Activated naive CD8-positive, alpha-beta T cell treated with anti-CD3 and anti-CD28 coated beads, Interleukin-2, amount 10 ng/mL, durations not matched to agents 7 days and 5 days (primary cell): ENCODE measurements at regions not wholly inside any gene's neighbourhood (a gene's known extent, or its start where the extent isn't known, plus 50 kb on each side); places are given as distances from the start of the nearest gene placed in this dataset.

Source experiments
- ATAC-seq: fragments of 150-1000 bp; cut with Tn5 transposase; one replicate; pipeline ENCODE4 v1.10.0; 2021; ENCODE audit warnings: low read depth, moderate library complexity
- POLR2A ChIA-PET: fragments of 350-600 bp; sonication (Branson Sonifier 250); formaldehyde crosslinking; loops from one replicate; lab custom pipeline; 2021; ENCODE audit warnings: antibody characterized with exemption; lab: Charles Lee
- DNase-seq: peaks from one replicate; pipeline ENCODE4 v3.0.0; 2021
- H3K27ac Mint-ChIP-seq: one replicate; pipeline ENCODE4 v1.8.0; 2022; ENCODE audit warnings: mild to moderate bottlenecking, mixed read lengths
- H3K27me3 Mint-ChIP-seq: one replicate; pipeline ENCODE4 v1.8.0; 2022; ENCODE audit warnings: mild to moderate bottlenecking, moderate library complexity, mixed read lengths
- H3K36me3 Mint-ChIP-seq: one replicate; pipeline ENCODE4 v1.8.0; 2021; ENCODE audit warnings: mild to moderate bottlenecking, mixed read lengths
- H3K4me1 Mint-ChIP-seq: one replicate; pipeline ENCODE4 v1.8.0; 2021; ENCODE audit warnings: mixed read lengths
- H3K4me3 Mint-ChIP-seq: one replicate; pipeline ENCODE4 v1.8.0; 2022; ENCODE audit warnings: mild to moderate bottlenecking, moderate library complexity, mixed read lengths
- H3K9me3 Mint-ChIP-seq: one replicate; pipeline ENCODE4 v1.8.0; 2021; ENCODE audit warnings: mixed read lengths

GRCh38 chr12:76611533-76611932, 52.0 kb upstream of the OSBPL8 start:
- H3K27me3 Mint-ChIP-seq = peaks cover 6% of the 10 kb centered on the region
- POLR2A ChIA-PET = no interaction called here
- no peak for ATAC-seq
- DNase-seq = no peak
- H3K4me1 Mint-ChIP-seq = no peaks in the 10 kb centered on the region
- no peak overlapping the region for H3K27ac Mint-ChIP-seq
- H3K4me3 Mint-ChIP-seq = no peak overlapping the region
- no peaks in the 10 kb centered on the region for H3K9me3 Mint-ChIP-seq
- H3K36me3 Mint-ChIP-seq = no peaks in the 10 kb centered on the region

DNA sequence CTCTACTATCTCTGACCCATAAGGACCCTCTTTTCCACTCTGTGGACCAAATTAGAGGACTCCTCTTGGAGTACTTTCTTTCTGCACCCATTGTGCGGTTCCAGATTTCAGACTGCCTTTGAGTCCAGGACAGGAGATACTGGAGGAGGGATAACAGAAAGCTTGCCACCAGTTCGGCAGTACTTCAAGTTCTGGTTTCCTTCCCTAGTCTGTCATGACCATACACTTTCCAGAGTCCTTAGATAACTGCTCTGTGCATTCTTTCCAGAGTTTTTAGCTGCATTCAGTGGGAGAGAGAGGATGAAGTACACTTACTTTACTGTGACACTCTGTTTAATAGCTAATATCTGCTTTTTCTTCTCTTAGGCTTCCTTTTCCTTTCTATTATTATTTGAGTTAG, 54.8 kb upstream of the OSBPL8 start:
- Mint-ChIP-seq H3K4me1 (no peaks in the 10 kb centered on the region), H3K27ac (no peak overlapping the region), H3K36me3 (no peaks in the 10 kb centered on the region), H3K4me3 (no peak overlapping the region), H3K9me3 (no peaks in the 10 kb centered on the region), H3K27me3 (peaks cover 12% of the 10 kb centered on the region)
- POLR2A ChIA-PET = no interaction called here
- no peak for ATAC-seq
- no peak for DNase-seq

- no peak overlapping the region for H3K4me3 Mint-ChIP-seq
- H3K27ac Mint-ChIP-seq = no peak overlapping the region
- no peaks in the 10 kb centered on the region for H3K9me3 Mint-ChIP-seq
- DNase-seq (no peak), ATAC-seq (no peak)
- POLR2A ChIA-PET = no interaction called here
- peaks cover 8% of the 10 kb centered on the region for H3K27me3 Mint-ChIP-seq
- no peaks in the 10 kb centered on the region for H3K4me1 Mint-ChIP-seq
- no peaks in the 10 kb centered on the region for H3K36me3 Mint-ChIP-seq
Measured at GRCh38 chr12:76618031-76618430, 58.5 kb upstream of the OSBPL8 start.

DNA sequence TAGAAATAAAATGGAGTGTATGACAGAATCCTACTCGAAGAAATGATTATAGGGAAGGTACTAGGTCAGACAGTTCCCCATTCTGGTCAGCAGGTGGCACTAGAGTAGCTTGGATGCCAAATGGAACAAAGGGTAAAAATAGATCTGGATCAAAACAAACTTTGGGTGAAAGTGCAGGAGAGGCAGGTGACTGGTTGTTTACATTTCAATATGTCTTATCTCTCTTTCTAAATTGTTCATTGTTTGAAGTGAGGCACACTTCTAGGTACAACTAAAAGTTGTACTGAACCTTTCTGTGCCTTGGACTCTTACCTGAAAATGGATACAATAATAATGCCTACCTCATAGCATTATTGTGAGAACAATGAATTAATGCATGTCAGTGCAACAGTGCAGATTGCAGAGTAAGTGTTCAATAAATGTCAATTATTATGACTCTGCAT, 62.0 kb upstream of the OSBPL8 start:
- Mint-ChIP-seq H3K4me1 (no peaks in the 10 kb centered on the region), H3K27me3 (peaks cover 6% of the 10 kb centered on the region), H3K36me3 (no peaks in the 10 kb centered on the region), H3K9me3 (no peaks in the 10 kb centered on the region), H3K27ac (no peak overlapping the region), H3K4me3 (no peak overlapping the region)
- DNase-seq (peak; percentile 43), ATAC-seq (peak; percentile 60)
- POLR2A ChIA-PET = no interaction called here

- POLR2A ChIA-PET = no interaction called here
- no peak for ATAC-seq
- Mint-ChIP-seq H3K9me3 (no peaks in the 10 kb centered on the region), H3K27ac (no peak overlapping the region), H3K4me3 (no peak overlapping the region), H3K36me3 (no peaks in the 10 kb centered on the region), H3K27me3 (peaks cover 4% of the 10 kb centered on the region), H3K4me1 (no peaks in the 10 kb centered on the region)
- DNase-seq = no peak
Measured at GRCh38 chr12:76622351-76622750, 62.8 kb upstream of the OSBPL8 start.

- no peaks in the 10 kb centered on the region for H3K4me1 Mint-ChIP-seq
- no peaks in the 10 kb centered on the region for H3K36me3 Mint-ChIP-seq
- H3K9me3 Mint-ChIP-seq = no peaks in the 10 kb centered on the region
- H3K27ac Mint-ChIP-seq = no peak overlapping the region
- DNase-seq = no peak
- POLR2A ChIA-PET = no interaction called here
- H3K27me3 Mint-ChIP-seq = peaks cover 3% of the 10 kb centered on the region
- no peak overlapping the region for H3K4me3 Mint-ChIP-seq
- no peak for ATAC-seq
Measured at GRCh38 chr12:76622915-76623314, 63.3 kb upstream of the OSBPL8 start.

GRCh38 chr12:76623931-76624330, 64.4 kb upstream of the OSBPL8 start:
- POLR2A ChIA-PET = no interaction called here
- Mint-ChIP-seq H3K27ac (no peak overlapping the region), H3K4me3 (no peak overlapping the region), H3K4me1 (no peaks in the 10 kb centered on the region), H3K36me3 (no peaks in the 10 kb centered on the region), H3K27me3 (no peaks in the 10 kb centered on the region), H3K9me3 (no peaks in the 10 kb centered on the region)
- ATAC-seq (no peak), DNase-seq (no peak)

DNA sequence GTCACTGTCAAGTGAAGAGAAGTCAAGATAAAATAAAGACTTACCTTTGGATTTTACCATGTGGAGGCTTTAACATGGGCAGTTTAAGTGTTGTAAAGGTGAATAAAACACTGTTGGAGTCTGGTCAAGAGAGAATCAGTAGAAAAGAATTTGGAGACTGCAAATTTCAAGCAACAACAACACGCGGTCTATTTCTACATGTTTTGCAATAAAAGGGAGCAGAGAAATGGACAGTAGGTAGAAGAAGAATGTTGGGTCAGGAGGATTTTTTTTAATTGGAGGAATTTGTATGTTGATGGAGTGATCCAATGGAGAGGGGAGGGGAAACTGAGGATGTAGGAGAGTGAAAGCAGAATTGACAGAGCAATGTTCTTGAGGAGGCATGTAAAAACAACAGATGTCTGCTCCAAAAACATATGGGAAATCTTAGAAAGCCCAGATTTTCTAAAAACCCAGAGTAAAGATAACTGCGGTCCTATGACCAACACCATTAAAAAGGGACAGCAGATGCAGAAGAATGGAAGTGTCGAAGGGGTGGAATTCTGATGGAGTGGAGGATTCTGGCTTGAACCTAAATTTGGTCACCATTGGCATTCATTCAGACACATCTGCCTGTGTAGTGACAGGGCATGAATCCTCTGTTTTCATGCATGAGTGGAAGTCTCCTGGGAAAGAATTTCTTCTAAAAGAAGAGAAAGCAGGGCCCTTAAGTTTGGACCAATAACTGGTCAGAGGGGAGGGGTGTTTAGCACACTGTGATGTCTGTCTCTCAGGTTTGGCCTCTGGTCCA, 68.0 kb upstream of the OSBPL8 start:
- ATAC-seq (no peak), DNase-seq (no peak)
- Mint-ChIP-seq H3K27me3 (peaks cover 2% of the 10 kb centered on the region), H3K36me3 (no peaks in the 10 kb centered on the region), H3K4me3 (no peak overlapping the region), H3K9me3 (no peaks in the 10 kb centered on the region), H3K4me1 (no peaks in the 10 kb centered on the region), H3K27ac (no peak overlapping the region)
- POLR2A ChIA-PET = no interaction called here

DNA sequence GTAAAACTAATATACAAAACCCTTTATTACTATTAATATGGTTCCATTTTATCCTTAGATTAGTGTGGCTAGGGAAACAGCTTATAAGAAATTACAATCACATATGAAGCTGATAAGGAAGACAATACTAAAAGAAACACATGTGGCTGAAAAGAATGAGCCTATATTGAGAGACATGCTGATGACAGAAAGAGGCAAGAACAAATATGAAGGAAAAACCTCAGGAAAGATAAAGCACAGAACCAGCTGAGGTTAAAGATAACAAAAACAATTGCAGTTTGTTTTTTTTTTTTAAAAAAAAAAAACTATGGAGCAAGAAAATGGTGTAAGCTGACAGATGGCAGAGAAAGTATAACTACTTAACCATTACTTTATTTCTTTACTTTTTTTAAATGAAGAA, 69.2 kb upstream of the OSBPL8 start:
- DNase-seq = no peak
- Mint-ChIP-seq H3K27ac (no peak overlapping the region), H3K27me3 (peaks cover 2% of the 10 kb centered on the region), H3K9me3 (no peaks in the 10 kb centered on the region), H3K36me3 (no peaks in the 10 kb centered on the region), H3K4me3 (no peak overlapping the region), H3K4me1 (no peaks in the 10 kb centered on the region)
- POLR2A ChIA-PET = no interaction called here
- no peak for ATAC-seq

DNA sequence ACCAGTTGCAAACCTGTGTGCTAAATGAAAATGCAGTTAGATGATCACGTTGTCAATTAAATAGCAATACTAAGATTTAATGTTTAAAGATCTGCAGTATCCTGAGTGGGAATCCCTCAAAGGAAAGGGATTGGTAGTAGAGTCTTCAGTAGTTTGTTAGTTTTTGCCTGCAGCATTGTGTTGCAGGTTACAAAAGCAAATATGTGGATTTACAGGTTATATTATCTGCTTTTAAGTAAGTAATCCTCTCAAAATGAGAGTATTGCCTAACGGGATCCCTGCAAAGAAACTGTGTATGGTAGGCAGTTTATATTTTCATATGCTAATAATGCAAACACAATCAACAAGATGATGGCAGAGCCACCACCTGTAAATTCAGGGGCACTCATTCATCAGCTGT, 72.2 kb upstream of the OSBPL8 start:
- Mint-ChIP-seq H3K27me3 (peaks cover 2% of the 10 kb centered on the region), H3K36me3 (no peaks in the 10 kb centered on the region), H3K9me3 (no peaks in the 10 kb centered on the region), H3K4me3 (no peak overlapping the region), H3K27ac (no peak overlapping the region), H3K4me1 (peaks cover 8% of the 10 kb centered on the region)
- DNase-seq (no peak), ATAC-seq (no peak)
- POLR2A ChIA-PET = no interaction called here

GRCh38 chr12:76633415-76633814, 73.8 kb upstream of the OSBPL8 start:
- DNase-seq = no peak
- no peak for ATAC-seq
- no peaks in the 10 kb centered on the region for H3K36me3 Mint-ChIP-seq
- peaks cover 10% of the 10 kb centered on the region for H3K4me1 Mint-ChIP-seq
- no peak overlapping the region for H3K27ac Mint-ChIP-seq
- no peaks in the 10 kb centered on the region for H3K9me3 Mint-ChIP-seq
- H3K27me3 Mint-ChIP-seq = peaks cover 2% of the 10 kb centered on the region
- POLR2A ChIA-PET = no interaction called here
- H3K4me3 Mint-ChIP-seq = no peak overlapping the region

GRCh38 chr12:76634133-76634532, 74.6 kb upstream of the OSBPL8 start:
- DNase-seq = no peak
- POLR2A ChIA-PET = interaction anchor here (0.5 kb wide), 1 partner anchor 164 kb away, joined by 3 read pairs; no protein-coding TSS in a partner anchor
- Mint-ChIP-seq H3K27me3 (peaks cover 2% of the 10 kb centered on the region), H3K36me3 (no peaks in the 10 kb centered on the region), H3K4me1 (peaks cover 12% of the 10 kb centered on the region), H3K9me3 (no peaks in the 10 kb centered on the region), H3K4me3 (no peak overlapping the region), H3K27ac (no peak overlapping the region)
- ATAC-seq = no peak

DNA sequence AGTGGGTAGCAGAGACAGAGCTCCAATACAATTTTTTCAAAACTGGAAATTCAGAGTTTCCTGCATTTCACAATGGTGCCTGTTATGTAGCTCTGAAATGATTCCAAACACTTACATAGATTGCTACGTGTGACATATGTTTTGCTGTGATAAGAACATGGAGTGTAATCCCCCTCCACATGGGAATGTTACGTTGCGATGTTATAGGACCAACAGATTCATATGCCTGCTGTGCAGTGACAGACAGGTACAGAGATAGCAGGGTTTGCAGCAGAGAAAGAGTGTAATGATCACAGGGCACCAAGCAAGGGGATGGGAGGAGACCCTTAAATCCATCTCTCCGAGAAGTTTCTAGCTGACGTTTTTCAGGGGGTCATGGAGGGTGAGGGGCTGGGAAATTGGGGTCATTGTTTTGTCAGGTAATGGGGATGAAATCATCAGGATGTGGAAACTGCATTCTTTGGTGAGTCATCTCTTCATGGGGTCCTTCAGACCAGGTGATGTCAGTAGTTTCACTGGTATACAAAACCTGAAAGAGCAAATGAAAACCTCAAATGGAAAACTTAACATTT, 76.6 kb upstream of the OSBPL8 start:
- POLR2A ChIA-PET = no interaction called here
- Mint-ChIP-seq H3K27ac (no peak overlapping the region), H3K9me3 (no peaks in the 10 kb centered on the region), H3K4me1 (peaks cover 12% of the 10 kb centered on the region), H3K4me3 (no peak overlapping the region), H3K27me3 (peaks cover 2% of the 10 kb centered on the region), H3K36me3 (no peaks in the 10 kb centered on the region)
- ATAC-seq = peak; percentile 22
- DNase-seq = no peak

DNA sequence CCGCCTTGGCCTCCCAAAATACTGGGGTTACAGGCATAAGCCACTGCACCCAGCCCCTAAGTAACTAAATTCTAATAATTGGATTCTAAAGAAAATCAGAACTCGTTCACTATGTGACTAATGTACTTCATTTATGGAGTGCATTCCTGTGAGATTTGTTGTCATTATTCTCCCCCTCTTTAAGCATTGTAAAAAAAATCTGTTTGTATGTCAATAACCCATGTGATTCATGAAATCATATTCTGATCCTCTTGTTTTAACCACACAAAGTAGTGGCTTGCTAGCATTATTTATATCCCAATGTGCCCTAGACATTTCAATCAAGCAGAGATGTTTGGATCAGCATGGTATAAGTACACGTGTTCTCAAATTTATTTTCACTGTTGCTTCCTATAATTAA, 78.2 kb upstream of the OSBPL8 start:
- no peak for DNase-seq
- H3K27me3 Mint-ChIP-seq = no peaks in the 10 kb centered on the region
- H3K36me3 Mint-ChIP-seq = no peaks in the 10 kb centered on the region
- peaks cover 15% of the 10 kb centered on the region for H3K4me1 Mint-ChIP-seq
- H3K9me3 Mint-ChIP-seq = no peaks in the 10 kb centered on the region
- no peak overlapping the region for H3K27ac Mint-ChIP-seq
- no peak overlapping the region for H3K4me3 Mint-ChIP-seq
- POLR2A ChIA-PET = no interaction called here
- ATAC-seq = no peak
